Kidney epithelial cell (primary cell): ENCODE measurements at regions not wholly inside any gene's neighbourhood (a gene's known extent, or its start where the extent isn't known, plus 50 kb on each side); places are given as distances from the start of the nearest gene placed in this dataset.

Source experiments
- DNase-seq: peaks from one replicate; pipeline ENCODE4 v3.0.0-alpha.2; 2010; ENCODE audit warnings: low read depth
- H3K27me3 ChIP-seq: 2 replicates; pipeline ENCODE4 v1.6.0; 2011; ENCODE audit warnings: low read length; ENCODE audit not compliant: control insufficient read depth, insufficient read depth
- H3K36me3 ChIP-seq: 2 replicates; pipeline ENCODE4 v1.5.1; 2011; ENCODE audit warnings: low read length; ENCODE audit not compliant: control insufficient read depth, insufficient read depth
- H3K4me3 ChIP-seq: 2 replicates; pipeline ENCODE4 v1.5.1; 2011; ENCODE audit warnings: low read depth, mild to moderate bottlenecking, control low read depth, low read length
- CTCF ChIP-seq: IDR thresholded peaks from 2 replicates; pipeline ENCODE4 v1.5.1; 2011; ENCODE audit warnings: mild to moderate bottlenecking, moderate library complexity, low read length, control low read depth, inconsistent platforms; ENCODE audit not compliant: insufficient read depth, poor library complexity, severe bottlenecking

GRCh38 chr2:239670463-239671120, 269.8 kb upstream of the HDAC4 start:
- DNase-seq: no peak
- Histone ChIP-seq H3K27me3 (no peaks in the 10 kb centered on the region), H3K36me3 (no peaks in the 10 kb centered on the region), H3K4me3 (no peak overlapping the region)
- TF ChIP-seq CTCF: no peak

DNA sequence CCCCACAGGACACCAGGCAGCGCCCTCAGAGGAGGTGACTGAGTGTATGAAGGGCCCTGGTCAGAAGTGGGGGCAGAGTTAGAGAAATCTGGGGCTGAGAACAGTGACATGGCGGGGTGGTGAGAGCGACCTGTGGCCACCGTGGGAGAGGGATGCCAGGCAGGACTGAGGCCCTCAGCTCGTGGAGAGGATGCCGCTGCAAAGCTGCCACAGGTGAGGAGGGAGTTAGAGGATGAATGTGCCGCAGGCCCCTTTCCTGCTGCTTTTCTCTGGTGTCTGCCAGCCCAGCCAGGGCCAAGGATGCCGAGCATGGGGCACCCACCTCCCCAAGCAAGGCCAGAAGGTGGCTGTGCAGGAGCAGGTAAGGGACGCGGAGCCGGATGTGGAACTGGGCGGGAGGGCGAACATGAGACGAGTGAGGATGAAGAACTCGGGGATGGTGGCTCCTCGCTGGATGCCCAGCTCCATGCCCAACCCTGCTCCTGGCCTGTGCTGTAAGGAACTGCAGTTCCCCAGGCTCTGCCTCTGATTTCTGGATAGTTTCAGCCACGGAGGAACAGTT, 269.2 kb upstream of the HDAC4 start:
- no peak for DNase-seq
- Histone ChIP-seq H3K36me3 (no peaks in the 10 kb centered on the region), H3K4me3 (no peak overlapping the region), H3K27me3 (no peaks in the 10 kb centered on the region)
- no peak for TF ChIP-seq CTCF

DNA sequence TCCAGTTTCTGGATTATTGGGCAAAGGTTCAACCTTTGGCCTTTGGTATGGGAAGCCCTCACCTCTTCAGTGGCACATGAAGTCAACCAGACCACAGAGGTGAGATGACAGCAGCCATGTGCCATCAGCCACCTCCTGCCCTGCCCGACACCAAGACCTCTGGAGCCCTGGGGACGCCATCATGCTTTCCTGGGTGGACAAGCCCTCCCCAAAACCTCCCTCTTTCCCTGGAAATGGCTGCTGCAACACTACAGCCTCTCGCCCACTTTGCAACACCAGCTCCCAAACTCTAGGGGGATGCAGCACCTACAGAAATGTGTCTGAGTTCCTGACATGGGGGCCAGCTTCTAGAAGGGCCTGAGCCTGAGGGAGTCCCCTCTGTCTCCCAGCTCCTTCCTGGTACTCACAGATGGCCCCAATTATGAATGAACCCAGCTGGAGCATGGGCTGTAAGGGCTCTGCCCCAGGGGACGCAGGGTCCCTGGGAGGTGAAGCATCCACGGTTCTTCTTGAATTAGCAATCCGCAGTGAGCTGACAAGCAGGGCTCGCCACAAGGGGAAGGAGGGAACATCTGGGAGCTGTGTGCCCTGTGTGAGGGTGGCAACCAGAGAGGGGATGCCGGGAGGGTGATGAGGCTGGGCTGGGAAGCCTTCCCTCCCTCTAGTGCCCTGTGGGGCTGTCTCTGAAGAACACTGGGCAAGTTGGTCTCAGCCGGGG, 268.5 kb upstream of the HDAC4 start:
- TF ChIP-seq CTCF: no peak
- Histone ChIP-seq H3K27me3 (no peaks in the 10 kb centered on the region), H3K4me3 (no peak overlapping the region), H3K36me3 (no peaks in the 10 kb centered on the region)
- DNase-seq: no peak

GRCh38 chr2:239668651-239669050, 267.8 kb upstream of the HDAC4 start:
- no peak for DNase-seq
- Histone ChIP-seq H3K36me3 (no peaks in the 10 kb centered on the region), H3K27me3 (no peaks in the 10 kb centered on the region), H3K4me3 (no peak overlapping the region)
- no peak for TF ChIP-seq CTCF

- Histone ChIP-seq H3K27me3 (no peaks in the 10 kb centered on the region), H3K36me3 (no peaks in the 10 kb centered on the region), H3K4me3 (no peak overlapping the region)
- no peak for TF ChIP-seq CTCF
- no peak for DNase-seq
Measured at GRCh38 chr2:239668042-239668441, 267.2 kb upstream of the HDAC4 start.
